Calu3 (cell line): ENCODE measurements at regions not wholly inside any gene's neighbourhood (a gene's known extent, or its start where the extent isn't known, plus 50 kb on each side); places are given as distances from the start of the nearest gene placed in this dataset.

Experiments
- BruUV-seq: library from RNA; stranded (reverse); fragments of 400-500 nt; replicated peaks from 2 replicates; lab custom pipeline; 2021; lab: Mats Ljungman, UMichigan
- CTCF ChIA-PET: fragments of 300-600 bp; sonication (Branson Sonifier 250); formaldehyde crosslinking; loops from one replicate; lab custom pipeline; 2022; ENCODE audit warnings: antibody characterized with exemption; lab: Charles Lee
- DNase-seq: peaks from one replicate; pipeline ENCODE4 v3.0.0; 2022
- H3K27ac Mint-ChIP-seq: one replicate; pipeline ENCODE4 v1.8.0; 2022; ENCODE audit warnings: mixed read lengths; ENCODE audit not compliant: unreplicated experiment
- H3K27me3 Mint-ChIP-seq: one replicate; pipeline ENCODE4 v1.8.0; 2022; ENCODE audit warnings: mixed read lengths; ENCODE audit not compliant: unreplicated experiment
- H3K36me3 Mint-ChIP-seq: one replicate; pipeline ENCODE4 v1.8.0; 2022; ENCODE audit warnings: mild to moderate bottlenecking, moderate library complexity, mixed read lengths; ENCODE audit not compliant: insufficient read depth, unreplicated experiment
- H3K4me1 Mint-ChIP-seq: one replicate; pipeline ENCODE4 v1.8.0; 2022; ENCODE audit warnings: mild to moderate bottlenecking, low read depth, mixed read lengths; ENCODE audit not compliant: unreplicated experiment
- H3K4me3 Mint-ChIP-seq: one replicate; pipeline ENCODE4 v1.8.0; 2022; ENCODE audit warnings: mild to moderate bottlenecking, low read depth, moderate library complexity, mixed read lengths; ENCODE audit not compliant: unreplicated experiment
- H3K9me3 Mint-ChIP-seq: one replicate; pipeline ENCODE4 v1.8.0; 2022; ENCODE audit warnings: low read depth, mixed read lengths; ENCODE audit not compliant: unreplicated experiment
- intact Hi-C: fragments of 100-400 bp; cut with micrococcal nuclease; formaldehyde crosslinking; loops from one replicate; pipeline ENCODE4 v1.10.0; 2022; ENCODE audit not compliant: unreplicated experiment
- TF ChIP-seq, protein P1 (sequence below): fragments of 200-600 bp; IDR thresholded peaks from one replicate; pipeline ENCODE4 v1.8.0; 2022; ENCODE audit warnings: antibody characterized with exemption; ENCODE audit not compliant: unreplicated experiment

DNA sequence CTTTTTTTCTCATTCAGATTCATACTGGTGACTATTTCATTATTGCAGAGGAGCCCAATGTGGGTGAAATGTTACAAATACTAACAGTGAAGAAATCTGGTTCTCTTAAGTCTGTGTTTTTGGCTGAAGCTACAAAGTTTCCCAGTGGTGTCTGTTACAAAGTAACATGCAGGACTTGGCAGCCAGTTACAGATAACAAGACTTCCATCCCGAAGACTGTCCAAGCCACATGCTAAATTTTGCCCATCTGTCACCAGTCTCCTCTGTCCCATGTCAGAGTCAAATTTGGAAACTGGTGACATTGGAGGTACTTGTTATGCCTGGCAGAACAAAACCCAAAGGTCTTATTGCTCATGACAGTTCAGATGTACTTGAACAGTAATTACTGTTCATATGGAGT, 269.2 kb upstream of the GOLIM4 start:
- TF ChIP-seq, protein P1, sequence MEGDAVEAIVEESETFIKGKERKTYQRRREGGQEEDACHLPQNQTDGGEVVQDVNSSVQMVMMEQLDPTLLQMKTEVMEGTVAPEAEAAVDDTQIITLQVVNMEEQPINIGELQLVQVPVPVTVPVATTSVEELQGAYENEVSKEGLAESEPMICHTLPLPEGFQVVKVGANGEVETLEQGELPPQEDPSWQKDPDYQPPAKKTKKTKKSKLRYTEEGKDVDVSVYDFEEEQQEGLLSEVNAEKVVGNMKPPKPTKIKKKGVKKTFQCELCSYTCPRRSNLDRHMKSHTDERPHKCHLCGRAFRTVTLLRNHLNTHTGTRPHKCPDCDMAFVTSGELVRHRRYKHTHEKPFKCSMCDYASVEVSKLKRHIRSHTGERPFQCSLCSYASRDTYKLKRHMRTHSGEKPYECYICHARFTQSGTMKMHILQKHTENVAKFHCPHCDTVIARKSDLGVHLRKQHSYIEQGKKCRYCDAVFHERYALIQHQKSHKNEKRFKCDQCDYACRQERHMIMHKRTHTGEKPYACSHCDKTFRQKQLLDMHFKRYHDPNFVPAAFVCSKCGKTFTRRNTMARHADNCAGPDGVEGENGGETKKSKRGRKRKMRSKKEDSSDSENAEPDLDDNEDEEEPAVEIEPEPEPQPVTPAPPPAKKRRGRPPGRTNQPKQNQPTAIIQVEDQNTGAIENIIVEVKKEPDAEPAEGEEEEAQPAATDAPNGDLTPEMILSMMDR, result no peak
- BruUV-seq, result no TSS peak
- Mint-ChIP-seq H3K36me3 (no peaks in the 10 kb centered on the region), H3K27ac (no peak overlapping the region), H3K27me3 (no peaks in the 10 kb centered on the region), H3K4me1 (peaks cover 8% of the 10 kb centered on the region), H3K4me3 (no peak overlapping the region), H3K9me3 (no peaks in the 10 kb centered on the region)
- DNase-seq, result no peak
- intact Hi-C loops, result no loop called here
- CTCF ChIA-PET, result no interaction called here

DNA sequence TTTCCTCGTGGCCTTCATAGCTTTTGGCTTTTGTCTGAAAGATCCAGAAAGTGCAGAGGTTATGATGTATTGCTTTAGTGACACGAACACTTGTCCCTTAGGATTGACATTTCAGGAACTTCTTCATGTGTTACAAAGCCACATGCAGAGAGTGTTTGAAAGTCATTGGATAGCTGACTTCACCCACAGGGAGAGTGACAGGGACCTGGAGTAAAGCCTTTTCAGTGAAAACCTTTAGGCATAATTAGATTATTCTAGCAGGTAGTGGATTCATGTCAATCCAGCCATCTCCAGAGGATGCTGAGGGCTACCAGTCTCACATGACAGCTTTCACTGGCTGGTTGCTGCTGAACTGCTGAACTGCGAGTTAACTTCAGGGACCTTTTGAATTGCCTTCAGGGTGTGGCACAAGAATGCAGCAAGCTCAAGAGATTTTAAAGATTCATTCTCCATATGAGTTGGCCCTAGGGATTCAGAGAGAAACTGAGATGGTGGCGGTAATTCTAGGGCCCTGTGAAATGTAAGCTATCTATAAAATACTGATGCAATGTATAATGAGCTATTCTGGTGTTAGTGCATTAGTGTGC, 267.0 kb upstream of the GOLIM4 start:
- H3K4me3 Mint-ChIP-seq, result no peak overlapping the region
- H3K36me3 Mint-ChIP-seq, result no peaks in the 10 kb centered on the region
- BruUV-seq, result no TSS peak
- H3K27me3 Mint-ChIP-seq, result no peaks in the 10 kb centered on the region
- peaks cover 8% of the 10 kb centered on the region for H3K4me1 Mint-ChIP-seq
- no peak overlapping the region for H3K27ac Mint-ChIP-seq
- CTCF ChIA-PET, result interaction anchor here (0.6 kb wide), 1 partner anchor 353 kb away, joined by 3 read pairs; no protein-coding TSS in a partner anchor
- no peak for DNase-seq
- no peaks in the 10 kb centered on the region for H3K9me3 Mint-ChIP-seq
- TF ChIP-seq, protein P1, result no peak
- intact Hi-C loops, result no loop called here

DNA sequence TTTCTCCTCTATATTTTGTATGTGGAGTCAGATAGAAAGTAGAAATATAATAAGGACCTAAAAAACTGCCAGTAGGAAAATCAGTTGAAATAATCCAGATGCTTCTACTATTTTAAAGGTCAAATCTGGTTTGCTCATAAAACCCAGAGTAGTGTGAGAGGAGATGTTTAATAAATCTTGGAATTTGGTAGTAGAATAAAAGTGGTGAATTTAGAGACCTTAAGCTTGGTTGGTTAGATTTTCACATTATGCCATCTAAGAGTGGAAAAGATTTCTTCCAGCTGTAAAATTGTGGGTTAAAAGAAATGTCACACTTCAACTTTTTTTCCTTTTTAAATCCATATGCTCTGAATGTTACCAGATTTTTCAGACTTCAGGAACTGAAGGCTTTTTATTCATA, 266.4 kb upstream of the GOLIM4 start:
- intact Hi-C loops, result no loop called here
- no TSS peak for BruUV-seq
- H3K4me1 Mint-ChIP-seq, result peaks cover 8% of the 10 kb centered on the region
- H3K27ac Mint-ChIP-seq, result no peak overlapping the region
- H3K36me3 Mint-ChIP-seq, result no peaks in the 10 kb centered on the region
- no peak for DNase-seq
- TF ChIP-seq, protein P1, result no peak
- no peaks in the 10 kb centered on the region for H3K27me3 Mint-ChIP-seq
- H3K9me3 Mint-ChIP-seq, result no peaks in the 10 kb centered on the region
- CTCF ChIA-PET, result no interaction called here
- H3K4me3 Mint-ChIP-seq, result no peak overlapping the region

DNA sequence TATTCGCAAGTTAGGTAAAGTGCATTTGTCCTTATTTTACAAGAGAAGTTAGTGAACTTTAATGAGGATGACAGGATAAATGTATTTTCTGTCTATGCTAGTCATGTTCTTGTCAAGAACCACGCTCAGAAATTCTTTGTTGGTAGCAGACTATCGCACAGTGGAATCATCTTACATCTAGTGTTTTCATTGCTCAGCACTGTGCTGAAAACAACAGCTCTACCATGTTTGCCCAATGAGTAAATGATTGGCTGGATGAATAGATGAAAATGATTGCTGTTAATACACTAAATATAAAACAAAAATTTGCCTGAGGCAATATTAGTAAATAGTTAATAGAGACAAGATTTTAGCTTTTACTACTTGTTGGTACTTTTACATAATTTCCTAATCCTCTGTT, 265.3 kb upstream of the GOLIM4 start:
- intact Hi-C loops, result no loop called here
- BruUV-seq, result no TSS peak
- Mint-ChIP-seq H3K9me3 (no peaks in the 10 kb centered on the region), H3K4me3 (no peak overlapping the region), H3K36me3 (no peaks in the 10 kb centered on the region), H3K27ac (no peak overlapping the region), H3K27me3 (no peaks in the 10 kb centered on the region), H3K4me1 (peaks cover 8% of the 10 kb centered on the region)
- no peak for DNase-seq
- CTCF ChIA-PET, result interaction anchor here (0.8 kb wide), 1 partner anchor 29 kb away, joined by 3 read pairs; no protein-coding TSS in a partner anchor
- TF ChIP-seq, protein P1, result no peak
